ENCODE measurements at regions not wholly inside any gene's neighbourhood (a gene's known extent, or its start where the extent isn't known, plus 50 kb on each side); places are given as distances from the start of the nearest gene placed in this dataset.

DNA sequence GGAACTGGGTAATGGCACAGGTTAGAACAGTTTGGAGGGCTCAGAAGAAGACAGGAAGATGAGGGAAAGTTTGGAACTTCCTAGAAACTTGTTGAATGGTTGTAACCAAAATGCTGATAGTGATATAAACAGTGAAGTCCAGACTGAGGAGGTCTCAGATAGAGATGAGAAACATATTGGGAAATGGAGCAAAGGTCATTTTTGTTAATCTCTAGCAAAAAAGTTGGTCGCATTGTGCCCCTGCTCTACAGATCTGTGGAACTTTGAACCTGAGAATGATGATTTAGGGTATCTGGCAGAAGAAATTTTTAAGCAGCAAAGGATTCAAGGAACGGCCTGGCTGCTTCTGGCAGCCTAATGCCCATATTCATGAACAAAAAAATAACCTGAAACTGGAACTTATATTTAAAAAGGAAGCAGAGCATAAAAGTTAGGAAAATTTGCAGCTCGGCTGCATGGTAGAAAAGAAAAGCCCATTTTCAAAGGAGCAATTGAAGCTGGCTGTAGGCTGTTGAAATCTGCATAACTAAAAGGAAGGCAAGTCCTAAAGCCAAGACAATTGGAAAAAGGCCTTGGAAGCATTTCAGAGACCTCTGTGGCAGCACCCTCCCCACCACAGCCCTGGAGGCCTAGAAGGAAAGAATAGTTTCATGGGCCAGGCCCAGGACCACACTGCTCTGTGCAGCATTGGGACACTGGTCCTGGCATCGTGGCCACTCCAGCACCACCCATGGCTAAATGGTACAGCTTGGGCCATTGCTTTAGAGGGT, 182.6 kb upstream of the CD96 start:
- DNase-seq, result no peak

DNA sequence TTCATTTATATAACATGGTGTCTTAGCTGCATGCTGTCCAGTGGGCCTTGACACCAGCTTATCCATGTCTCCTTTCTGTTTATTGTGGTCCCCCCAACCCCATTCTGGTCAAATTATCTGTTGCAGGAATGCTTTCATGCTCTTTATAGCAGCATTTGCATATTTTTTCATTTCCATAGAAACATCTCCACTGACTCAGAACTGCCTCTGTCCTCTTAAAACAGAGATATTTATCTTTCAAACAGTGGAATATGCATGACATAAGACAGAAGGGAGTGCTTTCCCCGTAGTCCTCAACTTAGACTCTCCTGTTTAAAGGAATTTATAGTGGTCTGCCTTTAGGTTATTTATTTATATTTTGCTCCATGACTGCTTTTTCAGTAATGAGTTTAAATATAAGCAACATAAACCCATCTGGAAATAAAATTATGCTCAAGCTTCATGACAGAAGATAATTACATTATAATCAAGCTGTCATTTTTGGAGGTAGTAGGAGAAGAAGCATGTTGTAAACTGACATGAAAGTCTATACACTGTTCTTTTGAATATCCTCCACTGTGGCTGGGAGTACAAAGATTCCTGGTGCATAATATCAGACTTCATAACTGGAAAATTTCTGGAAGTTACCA, 179.5 kb upstream of the CD96 start:
- DNase-seq, result no peak

DNA sequence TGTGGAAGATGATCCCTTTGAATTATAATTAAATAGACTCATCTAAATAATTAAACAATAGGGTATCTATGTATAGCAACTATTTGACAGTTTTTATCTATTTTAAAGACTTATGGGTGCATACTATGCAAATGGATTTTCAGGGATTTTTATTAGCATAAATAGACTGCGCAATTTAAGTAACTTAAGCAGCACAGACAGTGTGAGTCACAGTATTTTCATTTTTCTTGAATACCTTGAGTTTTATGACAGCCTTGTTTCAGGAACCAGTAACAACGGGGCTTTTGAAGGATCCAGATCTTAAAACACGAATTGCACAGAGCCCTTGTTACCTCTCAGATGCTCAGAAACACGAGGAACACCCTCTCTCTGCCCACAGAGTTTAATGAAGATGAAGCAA, 175.5 kb upstream of the CD96 start:
- DNase-seq, result no peak

DNA sequence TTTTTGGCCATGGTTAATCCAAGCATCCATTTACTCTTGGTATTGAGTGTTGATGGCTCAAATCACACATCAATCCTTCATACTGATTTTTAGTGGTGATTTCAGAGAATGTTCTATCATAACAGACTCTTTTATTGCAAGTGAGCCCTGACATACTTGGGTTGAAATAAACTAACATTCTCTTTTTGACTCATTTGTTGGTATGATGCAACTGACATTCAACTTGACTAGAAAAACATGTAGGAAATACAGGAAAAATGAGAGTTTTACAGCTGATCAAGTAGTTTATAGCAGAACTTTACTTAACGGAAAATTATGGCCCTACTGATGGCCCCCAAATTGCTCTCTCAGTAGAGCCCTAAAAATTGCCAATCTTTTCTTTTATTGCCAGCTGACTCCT, 173.9 kb upstream of the CD96 start:
- no peak for DNase-seq

DNA sequence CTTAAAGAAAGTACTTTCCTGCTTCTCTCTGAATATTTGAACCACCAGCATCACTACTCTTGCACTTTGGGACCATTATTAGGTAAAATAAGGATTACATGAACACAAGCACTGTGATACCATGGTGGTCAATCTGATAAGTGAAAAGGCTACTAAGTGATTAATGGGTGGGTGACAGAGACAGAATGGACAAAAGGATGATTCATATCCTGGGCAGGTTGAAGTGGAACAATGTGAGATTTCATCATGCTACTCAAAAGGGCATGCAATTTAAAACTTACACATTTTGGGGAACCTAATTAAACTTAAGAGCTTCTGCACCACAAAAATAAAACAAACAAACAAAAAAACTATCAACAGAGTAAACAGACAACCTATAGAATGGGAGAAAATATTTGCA, 172.0 kb upstream of the CD96 start:
- no peak for DNase-seq

DNA sequence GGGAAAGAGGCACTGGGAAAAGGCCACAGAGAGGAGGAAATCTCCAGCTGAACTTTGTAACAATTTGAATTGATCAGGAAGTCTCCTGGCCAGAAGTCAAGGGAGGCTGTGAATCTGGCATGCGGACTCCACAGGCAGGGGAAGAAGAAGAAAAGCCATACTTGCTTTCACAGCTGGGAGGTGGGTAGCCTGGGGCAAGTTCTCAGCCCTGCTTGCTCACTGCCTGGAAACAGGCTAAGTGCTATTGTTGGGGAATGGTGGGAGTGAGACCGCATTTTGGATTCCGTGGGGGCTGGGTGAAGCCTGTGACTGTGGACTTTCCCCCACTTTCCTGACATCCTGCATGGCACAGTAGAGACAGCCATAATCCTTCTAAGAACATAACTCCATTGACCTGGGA, 168.8 kb upstream of the CD96 start:
- no peak for DNase-seq

DNA sequence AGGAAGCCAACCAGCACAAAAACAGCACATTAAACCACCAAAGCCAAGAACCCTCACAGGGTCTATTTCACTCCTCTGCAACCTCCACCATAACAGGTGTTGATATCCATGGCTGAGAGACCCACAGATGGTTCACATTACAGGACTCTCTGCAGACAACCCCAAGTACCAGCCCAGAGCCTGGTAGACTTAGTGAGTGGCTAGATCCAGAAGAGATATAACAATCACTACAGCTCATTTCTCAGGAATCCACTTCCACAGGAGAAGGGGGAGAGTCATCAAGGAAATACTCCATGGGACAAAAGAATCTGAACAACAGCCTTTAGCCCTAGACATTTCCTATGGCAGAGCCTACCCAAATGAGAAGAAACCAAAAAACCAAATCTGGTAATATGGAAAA, 168.1 kb upstream of the CD96 start:
- DNase-seq, result no peak

DNA sequence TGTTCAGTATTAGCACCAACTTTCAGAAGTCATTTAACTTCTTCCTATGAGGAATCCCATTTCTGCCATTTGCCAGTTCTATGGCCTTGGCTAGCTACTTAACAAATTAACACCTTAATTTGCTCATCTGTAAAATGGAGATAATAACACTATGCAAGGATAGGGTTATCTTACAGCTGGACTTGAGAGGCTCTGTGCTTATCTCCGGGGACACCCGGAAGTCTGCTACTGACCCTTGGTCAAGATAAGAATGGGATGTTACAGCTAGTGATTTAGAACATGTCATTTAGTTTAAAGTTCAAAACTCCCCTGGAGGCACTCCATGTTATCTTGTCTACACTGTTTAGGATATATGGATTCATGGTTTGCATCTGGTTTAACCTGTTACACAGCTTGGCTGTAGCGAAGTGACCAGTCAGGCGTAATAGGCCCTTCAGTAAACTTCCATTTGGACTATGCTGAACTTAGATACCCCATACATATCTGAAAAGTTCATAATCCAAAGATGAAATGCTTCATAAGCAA, 156.0 kb upstream of the CD96 start:
- no peak for DNase-seq

DNA sequence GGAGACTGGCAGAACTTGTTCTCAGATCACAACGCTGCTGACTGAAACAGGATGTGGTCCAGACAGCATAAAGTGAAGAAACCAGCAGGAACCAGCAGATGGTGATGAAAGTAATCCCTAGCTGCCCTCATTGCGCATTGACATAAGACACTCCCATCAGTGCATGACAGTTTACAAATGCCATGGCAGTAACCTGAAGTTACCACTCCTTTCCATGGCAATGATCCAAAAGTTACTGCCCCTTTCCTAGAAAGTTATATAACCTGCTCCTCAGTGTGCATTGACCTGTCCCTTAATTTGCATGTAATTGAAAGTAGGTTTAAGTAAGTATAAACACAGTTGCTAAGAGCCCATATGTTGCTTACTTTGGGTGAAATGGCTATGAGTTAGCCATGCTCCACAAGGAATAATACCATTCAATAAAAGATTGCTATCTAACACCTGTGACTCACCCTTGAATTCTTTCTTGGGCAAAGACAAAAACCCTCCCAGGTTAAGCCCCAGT, 149.1 kb upstream of the CD96 start:
- DNase-seq, result no peak

DNA sequence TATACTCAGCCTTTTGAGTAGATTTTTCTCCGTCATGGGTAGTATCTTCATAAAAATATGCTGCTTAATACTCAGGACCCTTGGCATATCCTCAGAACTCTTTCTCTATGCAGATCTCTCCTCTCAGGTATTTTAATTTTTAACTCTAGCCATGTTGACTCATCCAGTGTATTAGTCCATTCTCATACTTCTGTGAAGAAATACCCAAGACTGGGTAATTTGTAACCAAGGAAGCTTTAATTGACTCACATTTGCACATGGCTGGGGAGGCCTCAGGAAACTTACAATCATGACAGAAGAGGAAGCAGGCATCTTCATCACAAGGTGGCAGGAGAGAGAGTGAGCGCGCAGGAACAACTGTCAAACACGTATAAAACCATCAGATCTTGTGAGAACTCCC, 129.3 kb upstream of the CD96 start:
- no peak for DNase-seq

DNA sequence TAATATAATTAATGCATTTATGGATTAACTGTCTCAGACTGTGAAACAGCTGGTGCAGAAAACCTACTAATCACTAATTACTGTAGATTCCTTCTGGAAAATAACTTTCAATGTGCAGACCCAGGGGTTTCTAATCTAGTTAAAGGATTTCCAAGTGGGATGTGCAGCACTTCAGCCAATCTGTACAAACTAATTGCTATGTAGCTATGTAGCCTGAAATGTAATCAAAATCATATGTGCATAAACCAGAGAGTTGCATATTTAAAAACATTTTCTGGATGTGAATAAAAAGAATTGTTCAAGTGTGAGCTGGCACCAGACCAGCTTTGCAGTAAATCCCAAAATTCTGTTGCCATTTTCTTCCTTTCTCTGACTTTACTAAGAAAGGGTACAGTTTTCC, 127.5 kb upstream of the CD96 start:
- no peak for DNase-seq

DNA sequence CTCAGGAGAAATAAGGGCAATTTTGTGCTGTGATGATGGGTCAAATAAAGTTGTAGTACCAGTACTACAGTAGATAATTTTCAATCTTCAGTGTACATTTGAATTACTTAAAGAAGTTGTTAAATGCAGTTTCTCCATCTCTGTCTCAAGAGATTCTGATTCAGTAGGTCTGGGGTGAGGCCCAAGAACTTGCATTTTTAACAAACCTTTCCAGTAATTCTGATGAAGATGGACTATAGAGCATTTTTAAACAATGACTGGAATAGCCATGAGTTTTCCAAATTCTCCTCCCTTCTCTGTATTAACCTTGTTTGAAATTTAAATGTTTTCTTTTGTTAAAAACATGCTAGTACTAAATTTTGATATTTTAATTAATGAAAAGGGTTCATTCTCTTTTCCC, 127.0 kb upstream of the CD96 start:
- DNase-seq, result no peak

DNA sequence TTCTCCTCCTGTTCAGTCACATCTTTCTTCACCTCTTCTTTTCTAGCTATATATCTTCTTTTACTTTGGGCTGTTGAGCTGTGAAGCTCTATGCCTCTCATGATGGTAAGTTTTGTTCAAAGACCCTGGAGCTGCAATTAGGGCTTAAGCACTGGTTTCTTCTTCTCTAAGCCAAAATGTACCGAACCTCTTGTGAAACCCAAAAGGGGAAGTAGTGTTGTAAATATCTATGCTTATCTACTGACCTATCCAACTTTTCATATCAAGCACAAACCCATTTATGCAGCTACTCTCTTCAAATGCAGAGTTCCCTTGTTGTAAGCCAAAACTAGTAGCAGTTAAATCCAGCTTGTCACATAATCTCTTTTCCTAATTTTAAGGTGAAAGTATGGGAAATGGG, 123.6 kb upstream of the CD96 start:
- no peak for DNase-seq

DNA sequence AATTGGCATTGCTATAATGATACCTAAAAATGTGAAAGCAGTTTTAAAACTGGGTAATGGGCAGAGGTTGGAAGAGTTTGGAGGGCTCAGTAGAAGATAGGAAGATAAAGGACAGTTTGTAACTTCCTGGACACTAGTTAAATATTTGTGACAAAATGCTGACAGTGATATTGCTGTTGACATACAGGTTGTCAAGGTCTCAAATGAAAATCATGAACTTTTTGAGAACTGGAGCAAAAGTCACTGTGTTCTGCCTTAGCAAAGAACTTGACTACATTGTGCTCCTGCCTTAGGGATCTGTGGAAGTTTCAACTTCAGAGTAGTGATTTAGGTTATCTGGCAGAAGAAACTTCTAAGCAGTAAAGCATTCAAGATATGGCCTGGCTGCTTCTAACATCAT, 113.7 kb upstream of the CD96 start:
- no peak for DNase-seq

DNA sequence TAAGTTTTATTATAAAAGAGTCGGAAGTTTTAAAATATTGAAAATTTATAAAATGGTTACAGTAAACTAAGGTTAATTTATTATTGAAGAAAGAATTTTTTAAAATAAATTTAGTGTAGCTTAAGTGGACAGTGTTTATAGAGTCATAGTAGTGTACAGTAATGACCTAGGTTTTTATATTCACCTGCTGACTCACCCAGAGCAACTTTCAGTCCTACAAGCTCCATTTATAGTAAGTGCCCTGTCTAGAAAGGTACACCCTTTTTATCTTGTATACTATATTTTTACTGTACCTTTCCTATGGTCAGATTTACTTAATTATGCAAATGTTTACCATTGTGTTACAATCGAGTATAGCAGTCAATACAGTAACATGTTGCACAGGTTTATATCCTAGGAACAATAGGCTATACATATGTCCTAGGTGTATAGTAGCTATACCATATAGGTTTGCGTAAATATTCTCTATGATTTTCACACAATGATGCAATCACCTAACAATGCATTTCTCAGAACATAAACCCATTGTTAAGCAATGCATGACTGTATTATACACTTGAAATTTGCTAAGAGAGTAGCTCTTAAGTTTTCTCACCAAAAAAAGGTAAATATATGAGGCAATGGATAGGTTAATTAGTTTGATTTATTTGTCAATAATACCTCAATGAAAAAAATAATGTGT, 106.9 kb upstream of the CD96 start:
- DNase-seq, result no peak

DNA sequence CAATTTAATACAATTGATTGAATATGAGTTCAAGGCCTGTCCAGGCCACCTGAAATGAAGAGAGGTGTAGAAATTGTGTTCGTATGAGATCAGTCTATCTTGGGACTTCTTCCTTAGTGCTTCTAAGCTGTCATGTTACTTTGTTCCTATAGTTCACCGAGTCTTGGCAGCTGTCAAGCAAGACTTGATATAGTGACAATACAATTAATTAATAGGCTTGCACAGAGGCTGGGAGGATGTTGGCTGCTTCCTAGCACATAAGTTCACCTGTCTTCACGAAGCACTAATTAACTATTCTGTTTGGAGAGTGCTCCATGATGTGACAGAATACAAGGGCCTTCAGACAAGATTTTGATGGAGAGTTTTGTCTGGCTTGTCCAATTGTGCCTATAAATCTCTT, 103.7 kb upstream of the CD96 start:
- DNase-seq, result no peak

DNA sequence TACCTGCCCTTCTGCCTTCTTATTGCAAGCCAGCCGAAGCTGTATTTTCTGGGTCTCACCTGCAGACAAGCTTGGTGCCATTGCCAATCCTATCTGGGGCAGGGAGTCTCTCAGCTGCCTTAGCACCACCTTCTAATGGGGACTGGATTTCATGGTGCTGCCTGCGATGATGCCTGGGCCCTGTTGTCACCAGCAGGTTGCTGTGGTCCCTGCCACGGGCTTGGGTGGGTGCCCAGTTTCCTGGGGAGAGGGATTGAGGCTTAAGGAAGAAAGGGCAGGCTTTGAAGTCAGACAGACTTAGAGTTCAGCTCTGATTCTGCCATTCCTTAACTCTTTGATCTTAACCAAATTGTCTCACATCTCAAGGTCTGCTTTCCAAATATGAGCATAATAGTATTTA, 87.4 kb upstream of the CD96 start:
- no peak for DNase-seq

DNA sequence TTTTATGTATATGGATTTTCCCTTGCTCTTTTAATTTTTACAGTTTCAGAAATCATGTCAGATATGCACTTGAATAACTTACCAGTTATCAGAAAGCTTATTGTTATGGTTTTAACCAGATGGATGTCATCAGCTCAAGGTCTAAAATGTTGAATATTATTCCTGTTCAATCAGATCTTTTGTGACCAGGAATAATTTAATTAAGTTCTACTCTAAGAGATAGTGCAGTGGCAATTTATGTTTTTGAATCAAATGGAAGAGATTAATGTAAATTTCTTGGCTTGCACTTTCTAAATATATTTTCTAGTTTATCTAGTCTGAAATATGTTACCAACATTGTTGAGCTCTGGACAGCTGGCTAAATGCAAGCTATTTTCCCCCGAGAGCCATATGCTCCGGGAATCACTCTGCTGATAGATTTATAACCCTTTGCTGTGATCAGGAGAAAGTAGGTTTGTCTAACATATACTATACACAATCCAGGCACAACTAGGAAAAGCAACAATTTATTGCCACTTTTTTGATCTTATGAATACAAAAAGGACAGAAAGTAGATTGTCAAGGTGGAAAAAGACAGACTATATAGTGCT, 76.8 kb upstream of the CD96 start:
- no peak for DNase-seq

DNA sequence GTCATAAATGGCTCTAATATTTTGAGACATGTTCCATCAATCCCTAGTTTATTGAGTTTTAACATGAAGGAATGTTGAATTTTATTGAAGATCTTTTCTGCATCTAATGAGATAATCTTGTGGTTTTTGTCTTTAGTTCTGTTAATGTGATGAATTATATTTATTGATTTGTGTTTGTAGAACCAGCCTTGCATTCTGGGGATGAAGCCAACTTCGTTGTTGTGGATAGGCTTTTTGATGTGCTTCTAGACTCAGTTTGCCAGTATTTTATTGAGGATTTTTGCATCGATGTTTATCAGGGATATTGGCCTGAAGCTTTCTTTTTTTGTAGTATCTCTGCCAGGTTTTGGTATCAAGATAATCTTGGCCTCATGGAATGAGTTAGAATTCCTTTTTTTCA, 72.0 kb upstream of the CD96 start:
- DNase-seq, result no peak

DNA sequence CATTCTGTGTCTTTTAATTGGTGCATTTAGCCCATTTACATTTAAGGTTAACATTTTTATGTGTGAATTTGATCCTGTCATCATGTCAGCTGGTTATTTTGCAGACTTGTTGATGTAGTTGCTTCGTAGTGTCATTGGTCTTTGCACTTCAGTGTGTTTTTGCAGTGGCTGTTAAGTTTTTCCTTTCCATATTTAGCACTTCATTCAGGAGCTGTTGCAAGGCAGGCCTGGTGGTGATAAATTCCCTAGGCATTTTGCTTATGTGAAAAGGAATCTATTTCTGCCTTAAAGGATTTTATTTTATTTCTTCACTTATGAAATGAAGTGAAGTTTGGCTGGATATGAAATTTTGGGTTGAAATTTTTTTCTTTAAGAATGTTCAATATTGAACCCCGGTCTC, 70.2 kb upstream of the CD96 start:
- DNase-seq, result no peak

DNA sequence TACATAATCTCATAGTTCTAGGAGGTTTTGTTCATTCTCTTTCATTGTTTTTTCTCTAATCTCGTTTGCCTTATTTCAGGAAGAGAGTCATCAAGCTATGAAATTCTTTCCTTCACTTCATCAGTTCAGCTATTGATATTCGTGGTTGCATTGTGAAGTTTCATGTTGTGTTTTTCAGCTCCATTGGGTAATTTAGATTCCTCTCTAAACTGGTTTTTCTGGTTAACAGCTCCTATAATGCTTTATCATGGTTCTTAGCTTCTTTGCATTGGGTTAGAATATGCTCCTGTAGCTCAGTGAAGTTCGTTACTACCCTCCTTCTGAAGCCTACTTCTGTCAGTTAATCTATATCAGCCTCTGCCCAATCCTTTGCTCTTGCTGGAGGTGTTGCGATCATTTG, 69.4 kb upstream of the CD96 start:
- no peak for DNase-seq

DNA sequence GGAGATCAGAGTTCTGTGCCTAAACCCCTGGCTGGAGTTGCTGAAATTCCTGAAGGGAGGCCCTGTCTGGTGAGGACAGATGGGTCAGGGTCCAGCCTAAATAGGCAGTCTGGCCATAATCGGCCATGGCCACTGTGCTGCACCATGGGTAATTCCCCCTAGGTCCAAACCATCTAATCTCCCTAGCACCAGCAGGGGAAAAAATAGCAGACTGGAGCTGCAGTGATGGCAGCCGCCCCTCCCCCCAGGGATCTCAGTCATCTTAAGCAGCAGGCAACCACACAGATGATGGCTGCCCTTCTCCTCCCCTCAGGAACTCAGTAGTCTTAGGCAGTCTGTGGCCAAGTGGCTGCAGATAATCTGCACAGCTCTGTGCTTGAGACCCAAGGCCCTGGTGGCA, 68.4 kb upstream of the CD96 start:
- DNase-seq, result no peak

DNA sequence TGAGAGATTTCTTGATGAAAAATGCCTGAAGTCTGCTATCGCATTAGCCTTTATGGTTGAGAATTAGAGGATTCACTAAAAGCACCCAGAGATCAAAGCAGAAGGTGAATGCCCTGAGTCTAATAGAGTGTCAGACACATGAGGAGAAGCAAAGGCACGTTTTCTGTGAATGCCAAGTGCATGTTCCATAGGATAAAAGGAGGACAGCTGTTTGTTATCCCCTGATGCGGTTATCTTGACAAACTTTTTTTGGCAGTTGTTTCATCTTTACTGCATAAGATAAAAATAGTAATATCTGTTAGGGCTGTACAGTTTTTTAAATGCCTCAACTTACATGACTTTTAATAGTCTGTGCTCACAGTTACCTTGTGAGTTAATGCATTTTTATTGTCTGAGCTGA, 65.3 kb upstream of the CD96 start:
- DNase-seq, result no peak

DNA sequence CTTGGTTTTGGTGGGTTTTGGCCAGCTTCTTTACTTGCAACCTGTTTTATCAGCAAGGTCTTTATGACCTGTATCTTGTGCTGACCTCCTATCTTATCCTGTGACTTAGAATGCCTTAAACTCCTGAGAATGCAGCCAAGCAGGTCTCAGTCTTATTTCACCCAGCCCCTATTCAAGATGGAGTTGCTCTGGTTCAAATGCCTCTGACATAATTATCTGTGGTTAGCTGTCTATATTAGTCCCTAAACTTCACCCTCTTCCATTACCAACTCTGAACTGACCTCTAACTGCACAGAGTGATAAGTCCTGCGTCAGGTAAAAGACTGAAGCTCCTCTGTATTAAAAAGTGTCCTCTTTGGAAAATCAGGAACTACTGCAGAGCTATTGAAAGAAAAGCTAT, 61.9 kb upstream of the CD96 start:
- no peak for DNase-seq

All from NCI-H1048 (cell line).